ENCODE measurements at regions not wholly inside any gene's neighbourhood (a gene's known extent, or its start where the extent isn't known, plus 50 kb on each side); places are given as distances from the start of the nearest gene placed in this dataset.
A peak's percentile ranks its signal among the peaks of the same experiment; 100 is the strongest.
"Not testable (repeated sequence)": the region's sequence is repeated elsewhere in the genome, so short reads cannot be mapped to it uniquely, and the experiment has no call there.

DNA sequence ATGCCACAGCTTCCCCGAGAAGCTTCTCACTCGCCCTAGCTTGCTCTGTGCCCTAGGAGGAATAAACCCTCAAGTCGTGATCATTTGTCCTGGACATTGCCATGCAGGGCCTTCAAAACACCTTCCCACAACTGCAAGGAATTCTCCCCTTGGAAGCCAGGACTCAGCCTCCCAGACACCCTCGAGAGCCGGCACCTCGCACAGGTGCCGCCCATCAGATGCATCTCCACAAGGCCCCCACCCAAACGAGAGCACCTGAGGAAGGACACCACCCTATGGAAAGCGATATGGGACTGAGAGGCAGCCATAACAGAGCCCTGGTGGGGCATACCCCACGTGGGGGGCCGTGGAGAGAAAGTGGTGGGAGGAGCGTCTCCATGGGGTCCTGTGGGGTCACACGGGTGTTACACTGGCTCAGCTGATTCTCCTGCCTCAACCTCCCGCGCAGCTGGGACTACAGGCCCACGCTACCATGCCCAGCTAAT, 77.6 kb upstream of the FOXK1 start:
- in situ Hi-C loops (cut with MboI; ENCODE audit: low sequenced_read_pairs in 4 of 4) = no loop called here
- Histone ChIP-seq H3K27ac (no peak overlapping the region), H3K9me3 (no peaks in the 10 kb centered on the region), H3K4me3 (no peak overlapping the region), H3K27me3 (peaks cover 0 to 2% (median 0%) of the 10 kb centered on the region in 3 donors), H3K4me1 (no peaks in the 10 kb centered on the region), H3K36me3 (no peaks in the 10 kb centered on the region)
- intact Hi-C loops (cut with DNase I; ENCODE audit: low total_unique reads) = no loop called here
- TF ChIP-seq, protein P1, sequence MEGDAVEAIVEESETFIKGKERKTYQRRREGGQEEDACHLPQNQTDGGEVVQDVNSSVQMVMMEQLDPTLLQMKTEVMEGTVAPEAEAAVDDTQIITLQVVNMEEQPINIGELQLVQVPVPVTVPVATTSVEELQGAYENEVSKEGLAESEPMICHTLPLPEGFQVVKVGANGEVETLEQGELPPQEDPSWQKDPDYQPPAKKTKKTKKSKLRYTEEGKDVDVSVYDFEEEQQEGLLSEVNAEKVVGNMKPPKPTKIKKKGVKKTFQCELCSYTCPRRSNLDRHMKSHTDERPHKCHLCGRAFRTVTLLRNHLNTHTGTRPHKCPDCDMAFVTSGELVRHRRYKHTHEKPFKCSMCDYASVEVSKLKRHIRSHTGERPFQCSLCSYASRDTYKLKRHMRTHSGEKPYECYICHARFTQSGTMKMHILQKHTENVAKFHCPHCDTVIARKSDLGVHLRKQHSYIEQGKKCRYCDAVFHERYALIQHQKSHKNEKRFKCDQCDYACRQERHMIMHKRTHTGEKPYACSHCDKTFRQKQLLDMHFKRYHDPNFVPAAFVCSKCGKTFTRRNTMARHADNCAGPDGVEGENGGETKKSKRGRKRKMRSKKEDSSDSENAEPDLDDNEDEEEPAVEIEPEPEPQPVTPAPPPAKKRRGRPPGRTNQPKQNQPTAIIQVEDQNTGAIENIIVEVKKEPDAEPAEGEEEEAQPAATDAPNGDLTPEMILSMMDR (IDR thresholded peaks at IDR 0.05 in 4 of 5, conservative IDR thresholded peaks at IDR 0.05 in 1 of 5) = no peak
- no peak for TF ChIP-seq POLR2A (IDR thresholded peaks at IDR 0.05)
- no peak for ATAC-seq
- no peak for DNase-seq

DNA sequence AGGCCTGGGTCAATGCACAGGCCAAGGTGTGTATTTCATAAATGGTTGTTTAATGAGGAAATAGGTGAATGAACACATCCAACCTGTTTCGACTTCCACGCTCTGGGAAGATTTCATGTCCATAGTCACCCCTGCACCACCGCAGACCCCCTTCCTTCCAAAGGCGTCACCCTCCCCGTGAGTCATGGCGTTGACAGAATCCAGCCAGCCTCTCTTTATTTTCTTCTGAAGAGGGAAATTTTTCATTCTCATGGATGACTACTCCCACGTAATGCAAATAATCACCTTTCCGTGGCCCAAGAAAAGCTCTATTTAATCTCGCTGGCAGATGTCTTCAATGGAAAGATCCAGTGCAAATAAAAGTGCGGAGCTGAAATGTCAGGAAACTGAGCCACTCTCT, 75.3 kb upstream of the FOXK1 start:
- Histone ChIP-seq H3K4me1 (no peaks in the 10 kb centered on the region), H3K27ac (no peak overlapping the region), H3K9me3 (no peaks in the 10 kb centered on the region), H3K36me3 (no peaks in the 10 kb centered on the region), H3K27me3 (peaks cover 0 to 2% (median 0%) of the 10 kb centered on the region in 3 donors), H3K4me3 (no peak overlapping the region)
- TF ChIP-seq, protein P1 (IDR thresholded peaks at IDR 0.05 in 4 of 5, conservative IDR thresholded peaks at IDR 0.05 in 1 of 5) = no peak
- no peak for TF ChIP-seq POLR2A (IDR thresholded peaks at IDR 0.05)
- no peak for DNase-seq
- in situ Hi-C loops (cut with MboI; ENCODE audit: low sequenced_read_pairs in 4 of 4) (no loop called here), intact Hi-C loops (cut with DNase I; ENCODE audit: low total_unique reads) (no loop called here)
- ATAC-seq = no peak

DNA sequence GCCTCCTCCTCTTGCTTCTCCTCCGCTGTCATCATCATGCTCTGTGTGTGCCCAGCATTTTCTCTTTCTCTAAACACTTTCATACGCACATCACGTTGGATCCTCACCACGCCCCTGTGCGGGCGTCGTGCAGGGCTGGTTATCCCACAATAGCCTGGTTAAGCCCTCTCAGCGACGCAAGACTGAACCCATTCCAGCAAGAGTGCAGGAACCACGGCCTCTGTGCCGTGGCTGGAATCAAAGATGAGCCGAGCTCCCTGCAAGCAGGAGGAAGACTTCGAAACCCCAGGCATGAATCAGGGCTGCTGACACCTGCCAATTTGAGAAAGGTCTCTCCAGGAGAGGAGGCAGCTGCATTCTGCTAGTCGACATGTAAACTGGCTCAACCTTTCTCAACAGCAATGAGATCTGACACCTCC, 74.8 kb upstream of the FOXK1 start:
- Histone ChIP-seq H3K4me3 (no peak overlapping the region), H3K36me3 (no peaks in the 10 kb centered on the region), H3K9me3 (no peaks in the 10 kb centered on the region), H3K4me1 (no peaks in the 10 kb centered on the region), H3K27me3 (peaks cover 0 to 2% (median 0%) of the 10 kb centered on the region in 3 donors), H3K27ac (no peak overlapping the region)
- TF ChIP-seq, protein P1 (IDR thresholded peaks at IDR 0.05 in 4 of 5, conservative IDR thresholded peaks at IDR 0.05 in 1 of 5) = no peak
- TF ChIP-seq POLR2A (IDR thresholded peaks at IDR 0.05) = no peak
- in situ Hi-C loops (cut with MboI; ENCODE audit: low sequenced_read_pairs in 4 of 4) = no loop called here
- ATAC-seq (peak in 1 of 2 donors; percentile 72), DNase-seq (no peak)
- intact Hi-C loops (cut with DNase I; ENCODE audit: low total_unique reads) = no loop called here

DNA sequence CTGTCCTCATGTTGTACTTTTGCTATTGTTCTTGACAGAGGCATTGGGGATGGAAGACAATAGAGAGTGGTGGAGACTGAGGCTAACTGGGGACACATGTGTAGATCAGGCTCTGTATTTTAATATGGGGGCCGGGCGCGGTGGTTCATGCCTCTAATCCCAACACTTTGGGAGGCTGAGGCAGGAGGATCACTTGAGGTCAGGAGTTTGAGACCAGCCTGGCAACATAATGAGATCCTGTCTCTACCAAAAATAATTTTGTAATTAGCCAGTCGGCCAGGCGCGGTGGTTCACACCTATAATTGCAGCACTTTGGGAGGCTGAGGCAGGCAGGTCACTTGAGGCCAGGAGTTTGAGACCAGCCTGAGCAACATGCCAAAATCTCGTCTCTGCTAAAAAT, 72.5 kb upstream of the FOXK1 start:
- DNase-seq; intact Hi-C loops (cut with DNase I; ENCODE audit: low total_unique reads); H3K27ac ChIP-seq; ATAC-seq; H3K27me3 ChIP-seq; in situ Hi-C loops (cut with MboI; ENCODE audit: low sequenced_read_pairs in 4 of 4); H3K4me3 ChIP-seq; H3K9me3 ChIP-seq; H3K36me3 ChIP-seq: not testable (repeated sequence)
- H3K4me1 ChIP-seq = peaks cover 14 to 22% of the 10 kb centered on the region in 2 donors

DNA sequence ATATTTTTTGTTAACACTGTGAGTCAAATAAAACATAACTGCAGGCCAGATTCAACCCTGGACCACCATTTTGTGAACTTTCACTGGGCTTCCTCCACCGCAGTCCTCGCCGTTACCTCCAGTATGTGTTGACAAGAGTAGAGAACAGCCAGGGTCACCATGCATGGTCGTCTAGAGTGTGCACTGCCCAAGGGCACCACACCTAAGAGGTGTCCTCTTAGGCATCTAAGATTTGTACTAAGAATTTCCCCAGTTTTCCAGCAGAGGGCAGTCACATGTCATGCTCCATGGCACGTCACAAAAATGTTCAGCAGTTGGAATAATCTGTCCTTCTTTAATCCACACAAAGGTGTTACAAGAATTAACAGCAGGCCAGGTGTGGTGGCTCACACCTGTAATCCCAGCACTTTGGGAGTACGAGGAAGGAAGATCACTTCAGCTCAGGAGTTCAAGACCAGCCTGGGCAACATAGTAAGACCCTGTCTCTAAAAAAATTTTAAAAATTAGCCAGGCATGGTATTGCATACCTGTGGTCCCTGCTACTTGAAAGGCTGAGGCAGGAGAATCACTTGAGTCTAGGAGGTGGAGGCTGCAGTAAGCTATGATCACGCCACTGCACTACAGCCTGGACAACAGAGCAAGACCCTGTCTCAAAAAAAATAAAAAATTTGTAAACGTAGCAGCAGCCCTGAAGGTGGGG, 71.2 kb upstream of the FOXK1 start:
- in situ Hi-C loops (cut with MboI; ENCODE audit: low sequenced_read_pairs in 4 of 4) = no loop called here
- Histone ChIP-seq H3K4me3 (no peak overlapping the region), H3K36me3 (no peaks in the 10 kb centered on the region), H3K27ac (no peak overlapping the region), H3K9me3 (no peaks in the 10 kb centered on the region), H3K4me1 (peaks cover 14 to 22% of the 10 kb centered on the region in 2 donors), H3K27me3 (peaks cover 0 to 2% (median 0%) of the 10 kb centered on the region in 3 donors)
- ATAC-seq (peak; percentile 55 to 58), DNase-seq (peak; percentile 20 to 24)
- no peak for TF ChIP-seq POLR2A (IDR thresholded peaks at IDR 0.05)
- TF ChIP-seq, protein P1 (IDR thresholded peaks at IDR 0.05 in 4 of 5, conservative IDR thresholded peaks at IDR 0.05 in 1 of 5) = peak; percentile 76 to 88 (median 81)
- intact Hi-C loops (cut with DNase I; ENCODE audit: low total_unique reads) = loop anchor here (1.0 kb wide), 2 partner anchors 20 to 143 kb away; no protein-coding TSS in a partner anchor

Measured in gastrocnemius medialis (tissue), 4 donors.